ENCODE measurements at regions not wholly inside any gene's neighbourhood (a gene's known extent, or its start where the extent isn't known, plus 50 kb on each side); places are given as distances from the start of the nearest gene placed in this dataset.

- DNase-seq: no peak
- Histone ChIP-seq H3K36me3 (ENCODE audit: control insufficient read depth in 4 of 4, insufficient read depth in 4 of 4, low read length in 4 of 4) (no peaks in the 10 kb centered on the region), H3K27me3 (ENCODE audit: control insufficient read depth in 3 of 3, insufficient read depth in 3 of 3, low read length in 2 of 3) (no peaks in the 10 kb centered on the region), H3K4me3 (no peak overlapping the region), H3K4me1 (ENCODE audit: control insufficient read depth in 5 of 5, insufficient read depth in 5 of 5, low read length in 5 of 5) (peaks cover 0 to 5% (median 0%) of the 10 kb centered on the region in 5 donors), H3K9me3 (ENCODE audit: control insufficient read depth in 4 of 4, insufficient read depth in 3 of 4, low read length in 3 of 4) (peaks cover 0 to 2% (median 0%) of the 10 kb centered on the region in 4 donors), H3K27ac (ENCODE audit: low read depth in 1 of 2, low read length in 1 of 2) (no peak overlapping the region), H3K9ac (ENCODE audit: insufficient read depth in 1 of 2, low read length in 2 of 2) (no peak overlapping the region)
- ATAC-seq (ENCODE audit: insufficient read depth, low FRiP score): no peak
- no peak for TF ChIP-seq CTCF (IDR thresholded peaks at IDR 0.05; ENCODE audit: control extremely low read depth, extremely low read depth)
- 83 to 84% methylated on average over 2 of the region's 2 CpGs for WGBS, 2 donors
Observed at GRCh38 chr6:90793771-90794170, 206.9 kb upstream of the MAP3K7 start.

GRCh38 chr6:90790696-90791095 lies 203.8 kb upstream of the MAP3K7 start:
- ATAC-seq (ENCODE audit: insufficient read depth, low FRiP score) (no peak), DNase-seq (no peak)
- Histone ChIP-seq H3K27ac (ENCODE audit: low read depth in 1 of 2, low read length in 1 of 2) (no peak overlapping the region), H3K9ac (ENCODE audit: insufficient read depth in 1 of 2, low read length in 2 of 2) (no peak overlapping the region), H3K9me3 (ENCODE audit: control insufficient read depth in 4 of 4, insufficient read depth in 3 of 4, low read length in 3 of 4) (no peaks in the 10 kb centered on the region), H3K27me3 (ENCODE audit: control insufficient read depth in 3 of 3, insufficient read depth in 3 of 3, low read length in 2 of 3) (no peaks in the 10 kb centered on the region), H3K4me1 (ENCODE audit: control insufficient read depth in 5 of 5, insufficient read depth in 5 of 5, low read length in 5 of 5) (no peaks in the 10 kb centered on the region), H3K36me3 (ENCODE audit: control insufficient read depth in 4 of 4, insufficient read depth in 4 of 4, low read length in 4 of 4) (no peaks in the 10 kb centered on the region), H3K4me3 (no peak overlapping the region)
- TF ChIP-seq CTCF (IDR thresholded peaks at IDR 0.05; ENCODE audit: control extremely low read depth, extremely low read depth): no peak
- WGBS, 2 donors: 81 to 87% methylated on average over 2 of the region's 2 CpGs

- Histone ChIP-seq H3K4me3 (no peak overlapping the region), H3K27me3 (ENCODE audit: control insufficient read depth in 3 of 3, insufficient read depth in 3 of 3, low read length in 2 of 3) (no peaks in the 10 kb centered on the region), H3K36me3 (ENCODE audit: control insufficient read depth in 4 of 4, insufficient read depth in 4 of 4, low read length in 4 of 4) (no peaks in the 10 kb centered on the region), H3K4me1 (ENCODE audit: control insufficient read depth in 5 of 5, insufficient read depth in 5 of 5, low read length in 5 of 5) (no peaks in the 10 kb centered on the region), H3K9ac (ENCODE audit: insufficient read depth in 1 of 2, low read length in 2 of 2) (no peak overlapping the region), H3K9me3 (ENCODE audit: control insufficient read depth in 4 of 4, insufficient read depth in 3 of 4, low read length in 3 of 4) (no peaks in the 10 kb centered on the region), H3K27ac (ENCODE audit: low read depth in 1 of 2, low read length in 1 of 2) (no peak overlapping the region)
- 64 to 78% methylated on average over 7 of the region's 7 CpGs for WGBS, 2 donors
- DNase-seq (peak in 1 of 3 donors; percentile 8), ATAC-seq (ENCODE audit: insufficient read depth, low FRiP score) (no peak)
- no peak for TF ChIP-seq CTCF (IDR thresholded peaks at IDR 0.05; ENCODE audit: control extremely low read depth, extremely low read depth)
Observed at GRCh38 chr6:90790058-90790457, 203.2 kb upstream of the MAP3K7 start.

DNA sequence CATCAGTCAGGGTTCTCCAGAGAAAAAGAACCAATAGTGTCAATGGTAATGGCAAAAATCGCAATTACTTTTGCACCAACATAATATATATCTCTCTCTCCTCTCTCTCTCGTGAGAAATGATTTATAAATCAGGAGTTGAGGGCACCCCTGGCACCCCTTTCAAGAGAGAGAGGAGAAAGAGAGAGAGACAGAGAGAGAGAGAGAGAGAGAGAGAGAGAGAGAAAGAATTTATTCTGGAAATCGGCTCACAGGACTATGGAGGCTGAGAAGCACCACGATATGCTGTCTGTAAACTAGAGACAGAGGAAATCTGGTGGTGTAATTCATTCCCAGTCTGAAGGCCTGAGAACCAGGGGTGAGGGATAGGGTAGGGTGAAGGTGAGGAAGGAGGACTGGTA lies 201.9 kb upstream of the MAP3K7 start:
- no peaks in the 10 kb centered on the region for H3K27me3 ChIP-seq (ENCODE audit: control insufficient read depth in 3 of 3, insufficient read depth in 3 of 3, low read length in 2 of 3)
- TF ChIP-seq CTCF (IDR thresholded peaks at IDR 0.05; ENCODE audit: control extremely low read depth, extremely low read depth): no peak
- no peak overlapping the region for H3K27ac ChIP-seq (ENCODE audit: low read depth in 1 of 2, low read length in 1 of 2)
- H3K36me3 ChIP-seq (ENCODE audit: control insufficient read depth in 4 of 4, insufficient read depth in 4 of 4, low read length in 4 of 4): no peaks in the 10 kb centered on the region
- 85 to 89% methylated on average over 4 of the region's 4 CpGs for WGBS, 2 donors
- ATAC-seq (ENCODE audit: insufficient read depth, low FRiP score): no peak
- H3K4me1 ChIP-seq (ENCODE audit: control insufficient read depth in 5 of 5, insufficient read depth in 5 of 5, low read length in 5 of 5): no peaks in the 10 kb centered on the region
- no peaks in the 10 kb centered on the region for H3K9me3 ChIP-seq (ENCODE audit: control insufficient read depth in 4 of 4, insufficient read depth in 3 of 4, low read length in 3 of 4)
- no peak for DNase-seq
- no peak overlapping the region for H3K4me3 ChIP-seq
- no peak overlapping the region for H3K9ac ChIP-seq (ENCODE audit: insufficient read depth in 1 of 2, low read length in 2 of 2)

Data from lung (tissue), 11 donors.